ENCODE measurements at regions not wholly inside any gene's neighbourhood (a gene's known extent, or its start where the extent isn't known, plus 50 kb on each side); places are given as distances from the start of the nearest gene placed in this dataset.

DNA sequence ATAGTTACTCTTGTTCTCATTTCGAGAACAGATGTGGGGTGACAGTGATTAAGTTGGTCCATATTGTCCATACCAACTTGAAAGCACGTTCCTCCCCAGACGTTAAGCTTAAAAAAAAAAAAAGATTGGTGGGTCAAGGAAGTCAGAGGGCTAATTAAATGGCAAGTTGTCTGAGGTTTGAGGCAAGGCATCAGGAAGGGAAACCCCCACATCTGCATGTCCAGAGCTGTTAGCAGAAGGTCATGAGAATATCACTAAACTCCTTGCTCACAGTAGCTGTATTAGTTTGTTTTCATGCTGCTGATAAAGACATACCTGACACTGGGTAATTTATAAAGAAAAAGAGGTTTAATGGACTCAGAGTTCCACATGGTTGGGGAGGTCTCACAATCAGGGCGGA, 415.6 kb upstream of the FZD8 start:
- no peak for TF ChIP-seq CTCF (IDR thresholded peaks at IDR 0.05; ENCODE audit: low read depth, low read length)
- H3K27me3 ChIP-seq = no peaks in the 10 kb centered on the region
- no peak for DNase-seq (ENCODE audit: low read depth in 1 of 2, low spot score in 1 of 2)
- no peaks in the 10 kb centered on the region for H3K9me3 ChIP-seq (ENCODE audit: low read depth)
- no peak overlapping the region for H3K4me3 ChIP-seq
- H3K4me1 ChIP-seq (ENCODE audit: low read depth) = peaks cover 11% of the 10 kb centered on the region
- H3K27ac ChIP-seq = no peak overlapping the region
- no peaks in the 10 kb centered on the region for H3K36me3 ChIP-seq

DNA sequence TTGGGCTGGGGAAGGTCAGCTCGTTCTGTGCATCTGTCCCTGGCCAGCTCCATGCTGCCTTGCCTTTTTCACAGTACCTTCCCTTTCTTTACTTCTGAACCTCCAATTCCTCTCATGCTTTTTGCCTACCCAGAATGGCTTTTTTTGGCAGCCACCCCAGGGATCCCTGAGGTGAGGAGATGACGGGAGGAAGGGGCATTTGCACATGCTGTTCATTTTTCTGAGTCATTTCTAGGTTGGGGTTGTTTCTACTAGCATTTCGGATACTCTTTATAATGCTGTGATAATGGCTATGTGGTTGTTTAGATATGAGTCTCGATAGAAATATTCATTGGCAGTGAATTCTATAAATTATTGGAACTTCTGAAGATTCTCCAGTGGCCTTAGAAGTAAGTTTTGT, 415.1 kb upstream of the FZD8 start:
- no peak for TF ChIP-seq CTCF (IDR thresholded peaks at IDR 0.05; ENCODE audit: low read depth, low read length)
- H3K9me3 ChIP-seq (ENCODE audit: low read depth) = no peaks in the 10 kb centered on the region
- no peaks in the 10 kb centered on the region for H3K36me3 ChIP-seq
- no peaks in the 10 kb centered on the region for H3K27me3 ChIP-seq
- no peak for DNase-seq (ENCODE audit: low read depth in 1 of 2, low spot score in 1 of 2)
- H3K4me3 ChIP-seq = no peak overlapping the region
- no peak overlapping the region for H3K27ac ChIP-seq
- peaks cover 11% of the 10 kb centered on the region for H3K4me1 ChIP-seq (ENCODE audit: low read depth)

DNA sequence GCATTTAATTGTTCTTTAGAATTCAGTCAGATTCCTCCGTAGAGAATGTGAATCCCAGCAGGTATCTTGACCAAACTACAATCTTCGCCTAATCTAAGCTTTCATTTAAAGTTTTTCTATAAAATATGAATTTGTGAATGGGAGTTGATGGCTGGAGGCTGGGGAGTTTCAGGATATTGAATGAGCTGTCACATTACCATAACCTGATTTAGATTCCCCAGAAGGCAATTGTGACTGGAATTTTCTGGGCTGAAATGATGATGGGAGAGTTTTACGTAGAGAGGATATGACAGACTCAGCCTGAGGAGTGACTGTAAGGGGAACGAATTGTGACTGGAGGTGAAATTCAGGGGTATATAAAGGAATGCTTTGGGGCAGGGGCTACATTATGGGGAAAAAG, 411.7 kb upstream of the FZD8 start:
- Histone ChIP-seq H3K27ac (no peak overlapping the region), H3K36me3 (no peaks in the 10 kb centered on the region), H3K9me3 (ENCODE audit: low read depth) (no peaks in the 10 kb centered on the region), H3K27me3 (no peaks in the 10 kb centered on the region), H3K4me1 (ENCODE audit: low read depth) (peaks cover 10% of the 10 kb centered on the region), H3K4me3 (no peak overlapping the region)
- TF ChIP-seq CTCF (IDR thresholded peaks at IDR 0.05; ENCODE audit: low read depth, low read length) = no peak
- DNase-seq (ENCODE audit: low read depth in 1 of 2, low spot score in 1 of 2) = no peak

GRCh38 chr10:36053271-36053670, 411.2 kb upstream of the FZD8 start:
- H3K4me1 ChIP-seq (ENCODE audit: low read depth) = peaks cover 7% of the 10 kb centered on the region
- no peak for TF ChIP-seq CTCF (IDR thresholded peaks at IDR 0.05; ENCODE audit: low read depth, low read length)
- no peaks in the 10 kb centered on the region for H3K27me3 ChIP-seq
- H3K36me3 ChIP-seq = no peaks in the 10 kb centered on the region
- H3K4me3 ChIP-seq = no peak overlapping the region
- DNase-seq (ENCODE audit: low read depth in 1 of 2, low spot score in 1 of 2) = no peak
- H3K9me3 ChIP-seq (ENCODE audit: low read depth) = no peaks in the 10 kb centered on the region
- H3K27ac ChIP-seq = no peak overlapping the region

GRCh38 chr10:36051500-36051991, 409.4 kb upstream of the FZD8 start:
- Histone ChIP-seq H3K4me3 (no peak overlapping the region), H3K27me3 (no peaks in the 10 kb centered on the region), H3K9me3 (ENCODE audit: low read depth) (no peaks in the 10 kb centered on the region), H3K4me1 (ENCODE audit: low read depth) (peaks cover 7% of the 10 kb centered on the region), H3K27ac (peak overlapping the region; percentile 58), H3K36me3 (no peaks in the 10 kb centered on the region)
- DNase-seq (ENCODE audit: low read depth in 1 of 2, low spot score in 1 of 2) = no peak
- no peak for TF ChIP-seq CTCF (IDR thresholded peaks at IDR 0.05; ENCODE audit: low read depth, low read length)
